AG09319 (cell line): ENCODE measurements at regions not wholly inside any gene's neighbourhood (a gene's known extent, or its start where the extent isn't known, plus 50 kb on each side); places are given as distances from the start of the nearest gene placed in this dataset.

Experiments
- DNase-seq: peaks from one replicate; pipeline ENCODE4 v3.0.0-alpha.2; 2010; ENCODE audit warnings: low read depth; ENCODE audit errors: extremely low read depth
- TF ChIP-seq, protein P1 (sequence below): IDR thresholded peaks from 2 replicates; pipeline ENCODE4 v1.5.1; 2011; ENCODE audit warnings: low read depth, mild to moderate bottlenecking, inconsistent platforms, low read length, moderate library complexity

GRCh38 chr15:95267481-95267880, 1036.1 kb downstream of the MCTP2 start:
- DNase-seq, result no peak
- TF ChIP-seq, protein P1, sequence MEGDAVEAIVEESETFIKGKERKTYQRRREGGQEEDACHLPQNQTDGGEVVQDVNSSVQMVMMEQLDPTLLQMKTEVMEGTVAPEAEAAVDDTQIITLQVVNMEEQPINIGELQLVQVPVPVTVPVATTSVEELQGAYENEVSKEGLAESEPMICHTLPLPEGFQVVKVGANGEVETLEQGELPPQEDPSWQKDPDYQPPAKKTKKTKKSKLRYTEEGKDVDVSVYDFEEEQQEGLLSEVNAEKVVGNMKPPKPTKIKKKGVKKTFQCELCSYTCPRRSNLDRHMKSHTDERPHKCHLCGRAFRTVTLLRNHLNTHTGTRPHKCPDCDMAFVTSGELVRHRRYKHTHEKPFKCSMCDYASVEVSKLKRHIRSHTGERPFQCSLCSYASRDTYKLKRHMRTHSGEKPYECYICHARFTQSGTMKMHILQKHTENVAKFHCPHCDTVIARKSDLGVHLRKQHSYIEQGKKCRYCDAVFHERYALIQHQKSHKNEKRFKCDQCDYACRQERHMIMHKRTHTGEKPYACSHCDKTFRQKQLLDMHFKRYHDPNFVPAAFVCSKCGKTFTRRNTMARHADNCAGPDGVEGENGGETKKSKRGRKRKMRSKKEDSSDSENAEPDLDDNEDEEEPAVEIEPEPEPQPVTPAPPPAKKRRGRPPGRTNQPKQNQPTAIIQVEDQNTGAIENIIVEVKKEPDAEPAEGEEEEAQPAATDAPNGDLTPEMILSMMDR, result no peak

DNA sequence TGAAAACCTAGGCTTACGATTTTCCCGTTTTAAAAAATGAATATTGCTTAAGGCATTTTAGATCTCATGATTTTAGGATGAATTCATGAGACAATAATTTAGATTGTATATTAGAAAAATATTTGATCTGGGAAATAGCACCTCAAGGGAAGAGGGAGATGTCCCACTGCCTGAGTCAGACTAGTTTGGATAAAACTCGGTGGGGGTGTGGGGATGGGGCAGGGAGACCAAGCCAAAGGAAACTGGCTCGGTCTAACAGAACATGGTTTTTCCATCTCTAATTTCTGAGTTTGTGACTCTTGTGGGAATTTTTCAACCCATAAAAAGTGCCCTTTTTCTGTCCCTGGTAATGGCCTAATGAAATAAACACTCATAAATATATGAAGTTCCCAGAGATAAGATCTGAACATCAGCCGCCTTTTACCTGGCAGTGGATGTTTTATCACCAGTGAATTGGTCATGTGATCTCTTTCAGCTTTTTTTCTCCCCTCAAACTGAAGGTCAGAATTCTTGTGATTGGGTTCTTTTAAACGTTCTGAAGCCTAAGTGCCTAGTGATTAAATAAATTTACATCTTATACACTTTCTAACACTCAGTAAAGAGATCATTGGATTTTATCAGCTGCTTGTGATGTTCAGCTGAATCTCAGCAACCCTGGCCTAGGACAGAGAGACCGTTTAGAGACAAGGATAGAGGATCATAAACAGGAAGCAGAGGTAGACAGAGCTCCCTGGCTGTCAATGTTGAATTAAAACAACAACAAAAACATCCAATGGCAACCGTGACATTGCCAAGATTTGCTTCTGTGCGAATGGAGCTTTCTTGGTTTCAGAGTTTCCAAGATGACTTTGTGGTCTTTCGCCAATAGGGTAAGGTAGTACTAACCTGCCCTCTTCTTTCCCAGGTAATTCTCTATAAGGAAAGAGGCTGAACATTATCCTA, 1038.2 kb downstream of the MCTP2 start:
- TF ChIP-seq, protein P1, result no peak

DNA sequence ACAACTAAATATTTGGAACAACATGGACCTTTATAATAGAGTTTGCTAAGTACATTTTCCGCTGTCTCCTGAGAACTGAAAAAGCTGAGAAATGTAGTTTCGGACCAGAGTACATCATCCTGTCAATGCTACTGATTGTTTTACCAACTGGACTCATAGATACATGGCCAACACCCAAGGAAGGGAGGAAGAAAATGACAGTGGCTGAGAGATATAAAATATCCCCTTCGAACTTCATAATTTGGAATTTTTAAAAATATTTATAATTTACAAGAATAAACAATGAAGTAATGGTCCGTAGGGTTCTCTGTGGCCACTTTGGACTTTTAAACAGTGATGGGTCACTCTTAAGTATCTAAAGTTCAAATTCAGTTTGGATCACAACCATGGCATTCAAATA, 1042.7 kb downstream of the MCTP2 start:
- TF ChIP-seq, protein P1, result no peak
- DNase-seq, result no peak

More for the DNA sequence above, 1038.2 kb downstream of the MCTP2 start:
- DNase-seq, result no peak

- peak; percentile 60 for DNase-seq
- TF ChIP-seq, protein P1, result no peak
These were observed 1045.9 kb downstream of the MCTP2 start for GRCh38 chr15:95277266-95277665.

- TF ChIP-seq, protein P1, result no peak
- no peak for DNase-seq
These were observed 1047.3 kb downstream of the MCTP2 start for GRCh38 chr15:95278532-95279245.

DNA sequence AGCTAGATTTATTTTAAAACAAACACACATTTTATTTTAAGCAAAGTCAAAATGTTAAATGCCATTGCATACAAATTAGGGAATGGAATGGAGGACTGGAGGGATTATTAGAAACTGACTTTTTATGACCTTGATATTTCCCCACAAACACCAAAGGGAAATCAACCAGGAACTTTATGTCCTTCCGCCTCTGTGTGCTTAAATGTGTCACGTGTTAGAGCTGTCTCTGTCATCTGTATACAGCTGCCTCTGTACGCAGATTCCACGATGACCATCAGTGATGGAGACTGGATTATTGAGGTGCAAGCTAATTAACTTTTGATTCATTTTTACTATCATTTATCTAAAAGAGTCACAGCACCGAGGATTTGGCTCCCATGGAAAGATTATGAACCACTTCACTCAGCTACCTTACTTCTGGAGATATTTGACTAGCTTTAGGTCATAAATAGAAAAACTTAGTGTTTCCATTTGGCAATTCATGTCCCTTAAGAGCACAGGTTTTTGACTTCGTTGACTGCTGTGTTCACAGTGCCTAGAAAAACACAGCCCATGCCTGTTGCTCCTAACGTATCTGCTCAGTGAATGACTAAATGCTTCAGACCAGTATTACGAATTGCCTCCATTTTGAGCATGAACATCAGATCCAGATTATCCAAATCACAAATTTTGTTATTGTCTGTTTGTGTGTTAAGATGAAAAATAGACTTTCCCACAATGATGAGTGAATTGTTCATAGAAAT, 1048.1 kb downstream of the MCTP2 start:
- TF ChIP-seq, protein P1, result no peak
- DNase-seq, result no peak

DNA sequence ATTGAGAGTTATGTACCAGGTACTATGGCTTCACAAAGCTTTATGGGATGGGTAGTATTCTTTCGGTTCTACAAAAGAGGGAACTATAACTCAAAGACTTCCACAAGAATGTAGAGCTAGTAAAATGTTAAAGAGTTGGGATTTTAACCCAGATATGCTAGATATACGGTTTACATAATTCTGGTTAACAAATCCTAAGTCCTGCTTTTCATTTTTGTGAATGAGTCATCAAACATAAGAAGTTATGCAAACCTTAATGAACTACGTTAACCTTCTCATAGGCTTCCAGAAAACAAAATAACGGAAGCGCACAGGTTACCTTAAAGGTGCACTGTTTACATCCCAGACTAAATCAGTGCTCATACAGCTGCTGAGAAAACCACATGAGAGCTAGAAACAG, 1049.3 kb downstream of the MCTP2 start:
- DNase-seq, result no peak
- TF ChIP-seq, protein P1, result no peak
